Fibroblast of skin of abdomen (primary cell): ENCODE measurements at regions not wholly inside any gene's neighbourhood (a gene's known extent, or its start where the extent isn't known, plus 50 kb on each side); places are given as distances from the start of the nearest gene placed in this dataset.
A peak's percentile ranks its signal among the peaks of the same experiment; 100 is the strongest.

Source experiments
- DNase-seq: peaks from one replicate; pipeline ENCODE4 v3.0.0-alpha.2; 2013

DNA sequence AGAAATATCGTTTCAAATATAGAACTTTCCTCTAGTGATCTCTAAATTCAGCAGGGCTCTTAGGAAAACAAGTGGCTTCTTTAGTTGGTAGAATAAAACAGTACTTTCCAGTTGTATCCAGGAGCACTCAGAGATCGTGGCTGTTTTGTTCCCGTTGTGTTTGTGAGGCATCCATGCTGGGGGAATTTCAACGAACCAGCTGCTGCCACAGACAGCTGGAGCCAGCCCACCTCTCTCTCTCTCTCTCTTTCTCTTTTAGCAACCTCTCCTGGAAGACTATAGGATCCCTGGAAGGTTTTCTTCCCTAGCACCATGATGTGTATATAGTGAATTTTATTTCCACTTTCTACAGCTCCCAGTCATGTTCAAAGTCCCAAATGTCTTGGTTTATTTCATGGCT lies 1116.0 kb upstream of the SEMA6A start:
- DNase-seq = no peak

- no peak for DNase-seq
Observed at GRCh38 chr5:117686926-117687325, 1112.3 kb upstream of the SEMA6A start.

DNA sequence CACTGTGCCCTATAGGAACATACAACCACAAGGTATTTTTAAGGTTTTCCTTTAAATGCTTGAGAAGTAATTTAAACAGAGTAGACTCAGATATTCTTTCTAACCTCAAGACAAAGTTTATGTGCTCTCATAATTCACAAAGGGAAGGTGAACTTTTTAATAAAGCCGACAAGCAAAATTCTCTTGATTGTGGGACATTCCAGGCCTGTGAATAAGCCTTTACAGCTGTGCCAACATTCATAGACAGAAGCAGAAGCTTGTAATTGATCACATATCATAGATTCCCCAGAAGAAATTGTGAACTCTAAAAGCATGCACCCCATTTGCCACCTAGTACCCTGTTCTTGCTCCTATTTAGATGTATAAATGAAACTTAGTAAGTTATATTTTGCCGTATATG lies 1107.8 kb upstream of the SEMA6A start:
- DNase-seq = peak; percentile 63

- DNase-seq = peak; percentile 26
Observed at GRCh38 chr5:117681431-117682254, 1107.0 kb upstream of the SEMA6A start.

- peak; percentile 53 for DNase-seq
Observed at GRCh38 chr5:117680426-117680825, 1105.8 kb upstream of the SEMA6A start.

- DNase-seq = no peak
Observed at GRCh38 chr5:117679046-117679445, 1104.4 kb upstream of the SEMA6A start.

GRCh38 chr5:117675646-117676045 lies 1101.0 kb upstream of the SEMA6A start:
- DNase-seq = no peak

DNA sequence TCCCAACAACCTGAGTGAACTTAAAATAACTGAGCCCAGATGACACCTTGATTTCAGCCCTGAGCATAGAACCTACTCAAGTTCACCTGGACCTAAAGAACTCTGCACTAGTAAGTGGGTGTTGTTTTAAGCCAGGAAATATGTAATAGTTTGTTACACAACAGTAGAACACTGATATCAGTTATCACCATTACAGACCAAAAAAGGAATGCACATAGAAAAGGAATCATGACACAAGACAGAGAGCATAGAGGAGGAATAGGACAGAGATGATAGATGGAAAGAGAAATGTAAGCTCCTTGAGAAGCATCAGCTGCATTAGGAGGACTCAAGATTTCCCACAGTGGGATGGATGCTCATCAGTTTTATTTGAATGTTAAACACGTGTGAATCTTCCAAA lies 1096.9 kb upstream of the SEMA6A start:
- DNase-seq = no peak

DNA sequence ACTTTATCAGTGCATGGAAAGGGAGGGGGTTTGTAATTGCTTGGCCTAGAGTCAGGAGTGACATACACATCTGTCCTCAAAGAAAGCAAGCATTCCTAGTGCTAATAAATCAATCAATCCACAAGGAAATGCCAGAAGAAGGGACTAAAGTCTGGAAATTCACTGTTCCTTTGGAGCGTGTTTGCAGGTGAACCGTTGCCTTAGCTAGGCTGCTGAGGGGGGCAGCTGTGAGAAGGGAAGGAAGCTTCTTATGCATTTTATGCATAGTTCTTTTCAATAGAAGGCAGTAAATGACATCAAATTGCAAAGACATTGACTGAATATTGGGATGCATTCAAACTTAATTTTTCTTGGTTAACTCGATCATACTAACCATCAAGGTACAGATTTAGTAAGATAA lies 1092.5 kb upstream of the SEMA6A start:
- no peak for DNase-seq

- no peak for DNase-seq
Observed at GRCh38 chr5:117665121-117665520, 1090.5 kb upstream of the SEMA6A start.

DNA sequence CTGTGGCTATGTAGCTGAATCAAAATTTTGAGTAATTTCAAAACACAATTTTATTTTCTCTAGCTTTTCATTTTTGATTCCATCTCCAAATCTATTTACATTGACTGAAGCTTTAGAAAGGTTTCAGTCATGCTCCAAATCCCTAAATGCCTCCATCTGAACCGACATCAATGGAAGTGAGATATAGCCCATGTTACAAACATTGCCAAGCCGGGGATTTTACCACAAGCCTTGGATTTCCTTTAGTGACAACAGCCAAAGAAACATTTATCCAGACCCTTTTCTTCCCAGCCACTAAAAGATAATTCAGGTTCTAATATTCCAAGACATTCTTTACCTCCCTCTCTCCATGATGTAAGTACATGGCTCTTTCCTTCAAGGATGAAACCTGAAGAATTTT lies 1087.7 kb upstream of the SEMA6A start:
- no peak for DNase-seq

DNA sequence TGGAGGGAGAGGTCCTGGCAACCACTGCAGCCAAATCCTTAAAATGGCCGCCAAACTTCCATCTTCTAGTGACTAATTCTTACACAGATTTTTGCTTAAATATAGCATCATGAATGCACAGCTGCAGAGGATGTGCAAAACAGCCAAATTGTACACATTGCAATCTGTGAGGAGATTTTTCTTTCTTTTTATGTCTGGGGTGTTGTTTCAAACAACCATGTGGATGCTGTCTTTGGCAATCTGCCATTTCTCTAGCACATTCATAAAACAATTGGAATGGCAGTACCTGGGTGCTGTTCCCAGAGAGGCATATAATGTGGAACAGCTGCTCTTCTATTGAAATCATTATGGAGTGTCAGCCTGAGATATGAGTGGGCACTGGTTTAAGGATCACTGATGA lies 1082.9 kb upstream of the SEMA6A start:
- DNase-seq = peak; percentile 56

GRCh38 chr5:117652958-117653280 lies 1078.3 kb upstream of the SEMA6A start:
- DNase-seq = peak; percentile 54

DNA sequence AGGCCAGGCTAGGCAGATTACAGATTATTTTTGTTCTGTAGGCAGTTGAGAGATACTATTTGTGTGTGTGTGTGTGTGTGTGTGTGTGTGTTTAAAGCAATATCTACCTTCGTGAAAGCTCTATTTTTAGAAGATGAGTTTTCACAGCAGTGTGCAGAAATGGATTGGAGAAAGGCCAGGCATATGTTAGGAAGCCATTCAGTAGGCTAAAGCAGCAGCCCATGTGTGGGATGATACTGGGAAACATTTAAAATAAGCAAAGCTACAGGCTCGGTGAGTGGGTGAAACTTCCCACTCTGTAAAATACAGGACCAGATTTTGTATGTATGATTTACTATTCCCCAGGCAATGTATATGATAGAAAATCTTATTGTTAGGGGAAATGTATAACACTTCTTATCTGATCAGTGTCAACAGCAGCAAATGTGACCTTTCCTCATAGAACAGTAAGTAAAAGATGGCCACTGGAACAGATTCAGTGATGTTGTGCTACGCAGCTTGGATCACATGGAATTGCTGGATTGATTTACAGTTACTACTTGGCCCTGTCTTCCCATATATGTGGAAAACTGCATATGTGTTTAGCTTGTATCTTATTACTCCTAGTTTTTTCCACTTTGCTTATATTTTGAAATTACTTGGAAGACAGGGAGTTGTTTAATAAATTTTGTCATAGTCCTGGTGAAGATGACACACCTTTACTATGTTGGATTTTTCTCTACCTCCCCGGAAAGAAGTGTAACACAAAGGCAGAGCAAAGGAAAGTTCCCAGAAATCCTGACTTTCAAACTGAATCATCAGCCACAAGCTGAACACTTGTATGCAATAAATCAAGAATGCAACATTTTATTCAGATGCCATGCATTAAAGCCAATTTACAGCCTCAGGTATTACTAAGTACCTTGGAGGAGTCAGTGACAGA lies 1077.7 kb upstream of the SEMA6A start:
- peak; percentile 42 for DNase-seq

- no peak for DNase-seq
Observed at GRCh38 chr5:117649821-117650220, 1075.2 kb upstream of the SEMA6A start.

DNA sequence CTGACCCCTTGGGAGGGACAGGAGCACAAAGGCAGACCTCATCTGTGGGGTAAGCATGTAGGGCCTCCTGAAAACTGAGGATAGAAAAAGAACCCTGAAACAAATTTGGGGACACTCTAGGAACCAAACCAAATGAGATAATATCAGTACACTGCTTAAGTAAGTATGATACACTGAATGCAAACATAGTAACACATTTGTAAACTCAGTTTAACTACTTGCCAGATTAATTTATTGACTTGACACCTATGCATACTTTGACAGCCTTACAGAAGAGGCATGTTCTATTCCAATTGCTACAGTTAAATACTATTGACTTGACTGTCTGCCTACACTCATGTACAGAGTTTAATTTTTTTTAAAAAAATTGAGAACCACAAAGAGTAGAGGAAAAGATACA lies 1070.8 kb upstream of the SEMA6A start:
- no peak for DNase-seq

- DNase-seq = no peak
Observed at GRCh38 chr5:117638581-117638980, 1064.0 kb upstream of the SEMA6A start.

GRCh38 chr5:117633093-117633492 lies 1058.5 kb upstream of the SEMA6A start:
- no peak for DNase-seq

- no peak for DNase-seq
Observed at GRCh38 chr5:117624201-117624600, 1049.6 kb upstream of the SEMA6A start.

DNA sequence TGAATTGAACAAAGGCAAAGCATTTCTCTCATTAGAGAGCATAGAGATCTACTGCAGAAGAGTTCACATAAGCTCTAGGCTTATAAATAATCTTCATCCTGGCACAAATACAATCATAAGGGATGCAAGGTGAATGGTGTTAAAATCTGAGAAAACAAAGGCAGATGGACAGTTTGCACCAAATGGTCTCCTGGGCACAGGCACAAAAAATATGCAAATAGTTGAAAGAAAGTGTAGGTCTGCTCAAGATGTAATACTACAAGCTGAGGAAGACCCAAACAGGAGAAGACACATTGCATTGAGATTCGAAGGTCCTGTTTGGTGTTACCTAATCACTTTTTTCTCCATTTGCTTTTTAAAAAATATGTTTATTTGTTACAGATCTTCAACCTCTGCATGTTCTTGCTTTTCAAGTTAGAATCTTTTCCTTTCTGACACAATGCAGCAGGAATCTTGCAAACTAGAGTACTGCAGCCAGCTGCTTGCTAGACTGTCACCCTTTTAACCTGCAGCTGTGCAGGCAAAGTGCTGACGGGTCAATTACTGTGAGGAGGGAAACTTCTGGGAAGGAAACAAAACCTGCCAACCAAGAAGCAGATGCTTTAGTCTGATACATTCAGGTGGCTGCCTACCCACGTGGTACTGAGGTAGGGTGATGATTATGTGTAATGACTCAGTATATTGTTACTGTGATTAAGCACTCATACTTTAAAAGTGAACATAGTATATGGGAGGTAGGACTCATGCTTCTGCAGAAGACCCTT lies 1048.6 kb upstream of the SEMA6A start:
- peak; percentile 4 for DNase-seq

GRCh38 chr5:117621921-117622320 lies 1047.3 kb upstream of the SEMA6A start:
- no peak for DNase-seq

- DNase-seq = no peak
Observed at GRCh38 chr5:117615226-117615625, 1040.6 kb upstream of the SEMA6A start.

DNA sequence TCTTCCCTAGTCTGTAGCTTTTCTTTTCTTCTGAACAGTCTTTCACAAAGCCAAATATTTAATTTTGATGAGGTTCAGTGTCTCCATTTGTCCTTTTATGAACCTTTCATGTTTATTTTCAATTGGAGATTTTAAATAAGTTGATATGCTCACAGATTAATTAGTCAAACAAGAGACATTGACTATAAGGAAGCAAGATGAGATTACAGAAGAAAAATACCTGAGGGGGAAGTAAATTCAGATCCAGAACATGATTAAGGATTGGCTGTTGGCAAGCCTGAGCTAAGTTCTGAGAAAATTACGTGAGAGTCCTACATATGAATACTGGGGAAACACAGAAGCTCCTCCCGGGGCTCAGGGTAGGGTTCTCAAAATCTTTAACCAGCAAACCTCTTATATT lies 1039.8 kb upstream of the SEMA6A start:
- no peak for DNase-seq
